CD4-positive, alpha-beta T cell (primary cell): ENCODE measurements at regions not wholly inside any gene's neighbourhood (a gene's known extent, or its start where the extent isn't known, plus 50 kb on each side); places are given as distances from the start of the nearest gene placed in this dataset.

Experiments
- ATAC-seq: fragments of 200-7000 bp; cut with Tn5 transposase; one replicate; pipeline ENCODE4 v1.10.0; 2022; ENCODE audit warnings: mild to moderate bottlenecking; ENCODE audit not compliant: poor library complexity
- CTCF ChIA-PET: fragments of 350-600 bp; sonication (Branson Sonifier 250); formaldehyde crosslinking; loops from one replicate; lab custom pipeline; 2021; ENCODE audit warnings: antibody characterized with exemption, inconsistent platforms; lab: Charles Lee
- POLR2A ChIA-PET: fragments of 350-600 bp; sonication (Branson Sonifier 250); formaldehyde crosslinking; loops from one replicate; lab custom pipeline; 2021; ENCODE audit warnings: antibody characterized with exemption, inconsistent platforms; lab: Charles Lee
- DNase-seq, 14 experiments: peaks; one replicate each; pipeline ENCODE4 v3.0.0-alpha.2; 2013 to 2020; ENCODE audit warnings: mixed read lengths in 2 of 14
- H3K27ac ChIP-seq, 2 donors: one replicate each; pipeline versions ENCODE4 v1.5.1 to v1.7.0; 2013; ENCODE audit warnings: low read length in 2 of 2, low read depth in 1 of 2, mild to moderate bottlenecking in 1 of 2
- H3K27me3 ChIP-seq, 2 experiments: 1 replicate in 1 of 2; 2 replicates in 1 of 2; pipeline versions ENCODE4 v1.6.1 to v1.7.0; 2013; ENCODE audit warnings: low read length in 2 of 2, control low read depth in 1 of 2, mild to moderate bottlenecking in 1 of 2, moderate library complexity in 1 of 2; ENCODE audit not compliant: insufficient read depth in 2 of 2, control insufficient read depth in 1 of 2
- H3K36me3 ChIP-seq: one replicate; pipeline ENCODE4 v1.6.1; 2013; ENCODE audit warnings: low read length, control low read depth; ENCODE audit not compliant: insufficient read depth
- H3K4me1 ChIP-seq: one replicate; pipeline ENCODE4 v1.6.1; 2013; ENCODE audit warnings: low read length, control low read depth; ENCODE audit not compliant: insufficient read depth
- H3K4me3 ChIP-seq: one replicate; pipeline ENCODE4 v1.5.1; 2013; ENCODE audit warnings: mild to moderate bottlenecking, low read length, moderate library complexity
- H3K9me3 ChIP-seq, 2 experiments: 1 replicate in 1 of 2; 2 replicates in 1 of 2; pipeline versions ENCODE4 v1.6.1 to v1.7.0; 2013; ENCODE audit warnings: low read length in 2 of 2, mild to moderate bottlenecking in 2 of 2, control low read depth in 1 of 2, moderate library complexity in 1 of 2; ENCODE audit not compliant: control insufficient read depth in 1 of 2, insufficient read depth in 1 of 2
- H3K27ac Mint-ChIP-seq: one replicate; pipeline ENCODE4 v1.8.0; 2020; ENCODE audit warnings: mixed read lengths
- H3K27me3 Mint-ChIP-seq: one replicate; pipeline ENCODE4 v1.8.0; 2021; ENCODE audit warnings: mixed read lengths
- H3K36me3 Mint-ChIP-seq: one replicate; pipeline ENCODE4 v1.8.0; 2021; ENCODE audit warnings: low read depth, mixed read lengths
- H3K4me1 Mint-ChIP-seq: one replicate; pipeline ENCODE4 v1.8.0; 2021; ENCODE audit warnings: low read depth, mixed read lengths
- H3K4me3 Mint-ChIP-seq: one replicate; pipeline ENCODE4 v1.8.0; 2020; ENCODE audit warnings: mild to moderate bottlenecking, mixed read lengths
- H3K9me3 Mint-ChIP-seq: one replicate; pipeline ENCODE4 v1.8.0; 2020; ENCODE audit warnings: mixed read lengths
- intact Hi-C, 2 experiments: fragments of 100-400 bp; cut with DNase I in 1 of 2; cut with micrococcal nuclease in 1 of 2; formaldehyde crosslinking; loops; one replicate each; pipeline versions ENCODE4 v1.15.1 to v1.9.0; 2023 to 2025; cut with DNase I, micrococcal nuclease
- TF ChIP-seq, protein P1 (sequence below): fragments of 200-600 bp; IDR thresholded peaks from one replicate; pipeline ENCODE4 v1.8.0; 2022; ENCODE audit warnings: antibody characterized with exemption, mild to moderate bottlenecking

- intact Hi-C loops, result no loop called here
- ATAC-seq (no peak), DNase-seq (no peak)
- Mint-ChIP-seq H3K27me3 (no peaks in the 10 kb centered on the region), H3K9me3 (no peaks in the 10 kb centered on the region), H3K4me1 (no peaks in the 10 kb centered on the region), H3K36me3 (no peaks in the 10 kb centered on the region), H3K27ac (no peak overlapping the region), H3K4me3 (no peak overlapping the region)
- CTCF ChIA-PET, result no interaction called here
- Histone ChIP-seq H3K9me3 (no peaks in the 10 kb centered on the region), H3K27me3 (no peaks in the 10 kb centered on the region), H3K27ac (no peak overlapping the region), H3K4me3 (no peak overlapping the region), H3K4me1 (no peaks in the 10 kb centered on the region), H3K36me3 (no peaks in the 10 kb centered on the region)
- POLR2A ChIA-PET, result no interaction called here
- TF ChIP-seq, protein P1, sequence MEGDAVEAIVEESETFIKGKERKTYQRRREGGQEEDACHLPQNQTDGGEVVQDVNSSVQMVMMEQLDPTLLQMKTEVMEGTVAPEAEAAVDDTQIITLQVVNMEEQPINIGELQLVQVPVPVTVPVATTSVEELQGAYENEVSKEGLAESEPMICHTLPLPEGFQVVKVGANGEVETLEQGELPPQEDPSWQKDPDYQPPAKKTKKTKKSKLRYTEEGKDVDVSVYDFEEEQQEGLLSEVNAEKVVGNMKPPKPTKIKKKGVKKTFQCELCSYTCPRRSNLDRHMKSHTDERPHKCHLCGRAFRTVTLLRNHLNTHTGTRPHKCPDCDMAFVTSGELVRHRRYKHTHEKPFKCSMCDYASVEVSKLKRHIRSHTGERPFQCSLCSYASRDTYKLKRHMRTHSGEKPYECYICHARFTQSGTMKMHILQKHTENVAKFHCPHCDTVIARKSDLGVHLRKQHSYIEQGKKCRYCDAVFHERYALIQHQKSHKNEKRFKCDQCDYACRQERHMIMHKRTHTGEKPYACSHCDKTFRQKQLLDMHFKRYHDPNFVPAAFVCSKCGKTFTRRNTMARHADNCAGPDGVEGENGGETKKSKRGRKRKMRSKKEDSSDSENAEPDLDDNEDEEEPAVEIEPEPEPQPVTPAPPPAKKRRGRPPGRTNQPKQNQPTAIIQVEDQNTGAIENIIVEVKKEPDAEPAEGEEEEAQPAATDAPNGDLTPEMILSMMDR, result no peak
Observed at GRCh38 chr6:22231050-22231449, 65.8 kb downstream of the PRL start.

GRCh38 chr6:22231616-22232015 is 65.2 kb downstream of the PRL start:
- no peaks in the 10 kb centered on the region for H3K9me3 ChIP-seq
- no peak overlapping the region for H3K27ac ChIP-seq
- Mint-ChIP-seq H3K9me3 (no peaks in the 10 kb centered on the region), H3K27ac (no peak overlapping the region), H3K27me3 (no peaks in the 10 kb centered on the region), H3K4me3 (no peak overlapping the region), H3K4me1 (no peaks in the 10 kb centered on the region), H3K36me3 (no peaks in the 10 kb centered on the region)
- H3K27me3 ChIP-seq, result no peaks in the 10 kb centered on the region
- H3K36me3 ChIP-seq, result no peaks in the 10 kb centered on the region
- POLR2A ChIA-PET, result no interaction called here
- no peaks in the 10 kb centered on the region for H3K4me1 ChIP-seq
- intact Hi-C loops, result no loop called here
- DNase-seq (no peak), ATAC-seq (no peak)
- CTCF ChIA-PET, result no interaction called here
- TF ChIP-seq, protein P1, result no peak
- no peak overlapping the region for H3K4me3 ChIP-seq

GRCh38 chr6:22236626-22237414 is 60.0 kb downstream of the PRL start:
- Histone ChIP-seq H3K4me1 (no peaks in the 10 kb centered on the region), H3K27me3 (no peaks in the 10 kb centered on the region), H3K9me3 (no peaks in the 10 kb centered on the region), H3K27ac (no peak overlapping the region), H3K4me3 (no peak overlapping the region), H3K36me3 (no peaks in the 10 kb centered on the region)
- no peak overlapping the region for H3K4me3 Mint-ChIP-seq
- no peak for ATAC-seq
- DNase-seq, result no peak
- CTCF ChIA-PET, result no interaction called here
- intact Hi-C loops, result no loop called here
- H3K4me1 Mint-ChIP-seq, result no peaks in the 10 kb centered on the region
- no peak overlapping the region for H3K27ac Mint-ChIP-seq
- no peaks in the 10 kb centered on the region for H3K27me3 Mint-ChIP-seq
- TF ChIP-seq, protein P1, result no peak
- POLR2A ChIA-PET, result no interaction called here
- H3K9me3 Mint-ChIP-seq, result no peaks in the 10 kb centered on the region
- no peaks in the 10 kb centered on the region for H3K36me3 Mint-ChIP-seq
